ENCODE measurements at regions not wholly inside any gene's neighbourhood (a gene's known extent, or its start where the extent isn't known, plus 50 kb on each side); places are given as distances from the start of the nearest gene placed in this dataset.

GRCh38 chr4:46445710-46446314, 55.9 kb upstream of the GABRA2 start:
- Histone ChIP-seq H2BK15ac (ENCODE audit: low read depth, low read length) (no peak overlapping the region), H2AFZ (ENCODE audit: low read length) (no peak overlapping the region), H3K23ac (ENCODE audit: insufficient read length, low read depth, low read length) (no peak overlapping the region), H2BK20ac (ENCODE audit: low read depth, low read length, poor library complexity, severe bottlenecking) (no peak overlapping the region), H4K91ac (ENCODE audit: insufficient read length, low read depth, low read length) (no peak overlapping the region), H3K4ac (ENCODE audit: low read depth, low read length) (no peak overlapping the region), H3K23me2 (ENCODE audit: insufficient read length, low read depth, low read length, poor library complexity, severe bottlenecking) (no peaks in the 10 kb centered on the region), H3K4me2 (ENCODE audit: insufficient read depth, insufficient read length, low read length) (no peak overlapping the region), H3K18ac (ENCODE audit: insufficient read length, low read depth, low read length) (no peak overlapping the region), H4K5ac (ENCODE audit: insufficient read length, low read depth, low read length) (no peak overlapping the region), H4K20me1 (ENCODE audit: control insufficient read depth, insufficient read depth, insufficient read length) (no peaks in the 10 kb centered on the region), H2BK5ac (ENCODE audit: insufficient read length, low read length) (no peak overlapping the region), H2BK12ac (ENCODE audit: insufficient read length, low read depth, low read length) (no peak overlapping the region), H3K79me1 (ENCODE audit: insufficient read depth, low read depth, low read length, poor library complexity, severe bottlenecking) (no peaks in the 10 kb centered on the region), H3T11ph (ENCODE audit: low read length) (no peak overlapping the region), H3K4me1 (ENCODE audit: insufficient read depth, low read length) (no peaks in the 10 kb centered on the region), H3K9me3 (ENCODE audit: control insufficient read depth, low read depth, low read length) (no peaks in the 10 kb centered on the region), H3K56ac (ENCODE audit: insufficient read length, low read depth, low read length) (no peak overlapping the region), H2AK5ac (ENCODE audit: insufficient read length, low read length) (no peak overlapping the region), H2BK120ac (ENCODE audit: low read depth, low read length, poor library complexity, severe bottlenecking) (no peak overlapping the region), H3K79me2 (ENCODE audit: insufficient read depth, low read length) (no peaks in the 10 kb centered on the region), H4K8ac (replicated peaks; ENCODE audit: insufficient read length, low read depth, low read length) (no peak overlapping the region), H3K27me3 (ENCODE audit: insufficient read depth, low read length) (no peaks in the 10 kb centered on the region), H3K14ac (ENCODE audit: insufficient read depth, low read length) (no peak overlapping the region), H3K27ac (ENCODE audit: insufficient read length, low read depth, low read length) (no peak overlapping the region), H3K9ac (ENCODE audit: extremely low read depth, insufficient read length, low read length) (no peak overlapping the region)
- TF ChIP-seq, protein P1, sequence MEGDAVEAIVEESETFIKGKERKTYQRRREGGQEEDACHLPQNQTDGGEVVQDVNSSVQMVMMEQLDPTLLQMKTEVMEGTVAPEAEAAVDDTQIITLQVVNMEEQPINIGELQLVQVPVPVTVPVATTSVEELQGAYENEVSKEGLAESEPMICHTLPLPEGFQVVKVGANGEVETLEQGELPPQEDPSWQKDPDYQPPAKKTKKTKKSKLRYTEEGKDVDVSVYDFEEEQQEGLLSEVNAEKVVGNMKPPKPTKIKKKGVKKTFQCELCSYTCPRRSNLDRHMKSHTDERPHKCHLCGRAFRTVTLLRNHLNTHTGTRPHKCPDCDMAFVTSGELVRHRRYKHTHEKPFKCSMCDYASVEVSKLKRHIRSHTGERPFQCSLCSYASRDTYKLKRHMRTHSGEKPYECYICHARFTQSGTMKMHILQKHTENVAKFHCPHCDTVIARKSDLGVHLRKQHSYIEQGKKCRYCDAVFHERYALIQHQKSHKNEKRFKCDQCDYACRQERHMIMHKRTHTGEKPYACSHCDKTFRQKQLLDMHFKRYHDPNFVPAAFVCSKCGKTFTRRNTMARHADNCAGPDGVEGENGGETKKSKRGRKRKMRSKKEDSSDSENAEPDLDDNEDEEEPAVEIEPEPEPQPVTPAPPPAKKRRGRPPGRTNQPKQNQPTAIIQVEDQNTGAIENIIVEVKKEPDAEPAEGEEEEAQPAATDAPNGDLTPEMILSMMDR (conservative IDR thresholded peaks at IDR 0.05): no peak
- Mint-ChIP-seq H3K27ac (no peak overlapping the region), H3K4me1 (no peaks in the 10 kb centered on the region), H3K4me3 (no peak overlapping the region), H3K9me3 (no peaks in the 10 kb centered on the region), H3K27me3 (ENCODE audit: low read depth) (no peaks in the 10 kb centered on the region), H3K36me3 (ENCODE audit: insufficient read depth in 1 of 3, low read depth in 3 of 3) (no peaks in the 10 kb centered on the region)
- no peak for DNase-seq
- WGBS (ENCODE audit: extremely low coverage, insufficient read length, low lambda C conversion rate): no CpG with 5 or more reads among the region's 5 CpGs
